IMR-90 (cell line): ENCODE measurements at regions not wholly inside any gene's neighbourhood (a gene's known extent, or its start where the extent isn't known, plus 50 kb on each side); places are given as distances from the start of the nearest gene placed in this dataset.
A peak's percentile ranks its signal among the peaks of the same experiment; 100 is the strongest.

ENCODE experiments used
- ATAC-seq: fragments of 200-7000 bp; cut with Tn5 transposase; 2 replicates; pipeline ENCODE4 v1.9.1; 2020; ENCODE audit warnings: low read depth, mild to moderate bottlenecking, moderate library complexity
- BruUV-seq: library from RNA; stranded (reverse); fragments of 400-500 nt; replicated peaks from 2 replicates; lab custom pipeline; 2021; lab: Mats Ljungman, UMichigan
- CTCF ChIA-PET: fragments of 300-600 bp; formaldehyde crosslinking; extraction: SDS; loops from one replicate; lab custom pipeline; 2021; ENCODE audit warnings: antibody characterized with exemption; lab: Yijun Ruan, JAX
- POLR2A ChIA-PET: fragments of 300-600 bp; sonication (Branson Sonifier 250); formaldehyde crosslinking; loops from one replicate; lab custom pipeline; 2022; ENCODE audit warnings: antibody characterized with exemption; ENCODE audit not compliant: unreplicated experiment; lab: Charles Lee
- DNase-seq: peaks from one replicate; pipeline ENCODE4 v3.0.0; 2013
- H2AFZ ChIP-seq: replicated peaks from 2 replicates; pipeline ENCODE3; 2013; ENCODE audit warnings: low read length, mild to moderate bottlenecking; ENCODE audit not compliant: poor library complexity
- H2AK5ac ChIP-seq: 2 replicates; pipeline ENCODE4 v1.6.1; 2013; ENCODE audit warnings: low read depth, low read length, inconsistent platforms
- H2AK9ac ChIP-seq: replicated peaks from 2 replicates; pipeline ENCODE3; 2013; ENCODE audit warnings: mild to moderate bottlenecking, low read depth, low read length, moderate library complexity; ENCODE audit not compliant: poor library complexity
- H2BK120ac ChIP-seq: 2 replicates; pipeline ENCODE4 v1.6.1; 2013; ENCODE audit warnings: low read depth, low read length, inconsistent platforms
- H2BK15ac ChIP-seq: 3 replicates; pipeline ENCODE4 v1.6.1; 2013; ENCODE audit warnings: low read depth, low read length, inconsistent platforms
- H2BK20ac ChIP-seq: 2 replicates; pipeline ENCODE4 v1.6.1; 2013; ENCODE audit warnings: low read depth, mild to moderate bottlenecking, inconsistent platforms, low read length, moderate library complexity
- H2BK5ac ChIP-seq: 2 replicates; pipeline ENCODE4 v1.6.1; 2013; ENCODE audit warnings: mild to moderate bottlenecking, low read depth, low read length, inconsistent platforms; ENCODE audit not compliant: poor library complexity, severe bottlenecking
- H3K14ac ChIP-seq: replicated peaks from 2 replicates; pipeline ENCODE4 v1.6.1; 2013; ENCODE audit warnings: low read depth, low read length, inconsistent platforms
- H3K18ac ChIP-seq: 2 replicates; pipeline ENCODE4 v1.6.1; 2013; ENCODE audit warnings: low read depth, low read length, control low read depth
- H3K23ac ChIP-seq: 2 replicates; pipeline ENCODE4 v1.6.1; 2013; ENCODE audit warnings: low read depth, low read length, inconsistent platforms
- H3K27ac ChIP-seq: 2 replicates; pipeline ENCODE4 v1.5.1; 2013; ENCODE audit warnings: mild to moderate bottlenecking, control low read depth, low read length; ENCODE audit not compliant: insufficient read depth
- H3K27me3 ChIP-seq: 2 replicates; pipeline ENCODE4 v1.6.1; 2013; ENCODE audit warnings: low read length; ENCODE audit not compliant: control insufficient read depth, insufficient read depth
- H3K36me3 ChIP-seq: 2 replicates; pipeline ENCODE4 v1.6.1; 2013; ENCODE audit warnings: low read length, mixed read lengths; ENCODE audit not compliant: control insufficient read depth, insufficient read depth
- H3K4ac ChIP-seq: 2 replicates; pipeline ENCODE4 v1.6.1; 2013; ENCODE audit warnings: low read depth, low read length, inconsistent platforms
- H3K4me1 ChIP-seq: 2 replicates; pipeline ENCODE4 v1.6.1; 2013; ENCODE audit warnings: low read length, mixed read lengths; ENCODE audit not compliant: control insufficient read depth, insufficient read depth
- H3K4me2 ChIP-seq: 2 replicates; pipeline ENCODE4 v1.6.1; 2013; ENCODE audit warnings: low read depth, mild to moderate bottlenecking, control low read depth, low read length, moderate library complexity
- H3K4me3 ChIP-seq: 2 replicates; pipeline ENCODE4 v1.5.1; 2013; ENCODE audit warnings: low read depth, mild to moderate bottlenecking, control low read depth, low read length, moderate library complexity; ENCODE audit not compliant: insufficient read depth
- H3K56ac ChIP-seq: 2 replicates; pipeline ENCODE4 v1.6.1; 2013; ENCODE audit warnings: low read length, inconsistent platforms; ENCODE audit not compliant: insufficient read depth; ENCODE audit errors: extremely low read depth
- H3K79me1 ChIP-seq, 2 experiments: 2 replicates each; pipeline ENCODE4 v1.6.1; 2013; ENCODE audit warnings: low read length in 2 of 2, inconsistent platforms in 1 of 2, low read depth in 1 of 2
- H3K9ac ChIP-seq: 2 replicates; pipeline ENCODE4 v1.6.1; 2013; ENCODE audit warnings: low read depth, low read length, control low read depth
- H3K9me1 ChIP-seq: 2 replicates; pipeline ENCODE4 v1.6.1; 2013; ENCODE audit warnings: low read length, inconsistent platforms; ENCODE audit not compliant: insufficient read depth
- H3K9me3 ChIP-seq: 2 replicates; pipeline ENCODE4 v1.6.1; 2013; ENCODE audit warnings: low read length; ENCODE audit not compliant: control insufficient read depth, insufficient read depth
- H4K20me1 ChIP-seq: 2 replicates; pipeline ENCODE4 v1.6.1; 2013; ENCODE audit warnings: low read length, inconsistent platforms; ENCODE audit not compliant: insufficient read depth
- H4K5ac ChIP-seq: 2 replicates; pipeline ENCODE4 v1.6.1; 2013; ENCODE audit warnings: mild to moderate bottlenecking, low read depth, low read length, control low read depth
- H4K8ac ChIP-seq, 2 experiments: 2 replicates each; pipeline ENCODE4 v1.6.1; 2013; ENCODE audit warnings: low read depth in 2 of 2, low read length in 2 of 2, control low read depth in 1 of 2, inconsistent platforms in 1 of 2
- H4K91ac ChIP-seq: 2 replicates; pipeline ENCODE4 v1.6.1; 2013; ENCODE audit warnings: low read depth, low read length, inconsistent platforms; ENCODE audit not compliant: insufficient read depth
- BHLHE40 ChIP-seq: fragments of 150-350 bp; IDR thresholded peaks from 2 replicates; pipeline ENCODE4 v1.6.1; 2016; ENCODE audit warnings: mild to moderate bottlenecking, low read depth, low read length
- CEBPB ChIP-seq: IDR thresholded peaks from 2 replicates; pipeline ENCODE4 v1.6.1; 2012; ENCODE audit warnings: low read depth, low read length, improper control_type of control experiment
- CHD1 ChIP-seq: IDR thresholded peaks from 2 replicates; pipeline ENCODE4 v1.6.1; 2012; ENCODE audit warnings: low read depth, low read length, improper control_type of control experiment
- CTCF ChIP-seq: conservative IDR thresholded peaks from 2 replicates; pipeline ENCODE4 v1.5.1; 2012; ENCODE audit warnings: mild to moderate bottlenecking, low read depth, low read length, improper control_type of control experiment
- ELK1 ChIP-seq: fragments of 150-350 bp; IDR thresholded peaks from 2 replicates; pipeline ENCODE4 v1.6.1; 2016; ENCODE audit warnings: low read depth, mild to moderate bottlenecking, low read length, moderate library complexity, borderline replicate concordance
- FOS ChIP-seq: fragments of 150-350 bp; IDR thresholded peaks from 2 replicates; pipeline ENCODE4 v1.6.1; 2016; ENCODE audit warnings: low read depth, low read length
- MAFK ChIP-seq: IDR thresholded peaks from 2 replicates; pipeline ENCODE4 v1.6.1; 2012; ENCODE audit warnings: low read depth, low read length, improper control_type of control experiment
- MAZ ChIP-seq: IDR thresholded peaks from 2 replicates; pipeline ENCODE4 v1.6.1; 2012; ENCODE audit warnings: low read depth, mild to moderate bottlenecking, low read length, improper control_type of control experiment, moderate library complexity, borderline replicate concordance
- MXI1 ChIP-seq: IDR thresholded peaks from 2 replicates; pipeline ENCODE4 v1.6.1; 2012; ENCODE audit warnings: low read depth, mild to moderate bottlenecking, low read length, moderate library complexity, borderline replicate concordance
- NFE2L2 ChIP-seq: fragments of 150-350 bp; IDR thresholded peaks from 2 replicates; pipeline ENCODE4 v1.6.1; 2016; ENCODE audit warnings: low read depth, mild to moderate bottlenecking, low read length
- POLR2A ChIP-seq: IDR thresholded peaks from 2 replicates; pipeline ENCODE4 v1.6.1; 2012; ENCODE audit warnings: mild to moderate bottlenecking, low read depth, low read length
- RAD21 ChIP-seq: IDR thresholded peaks from 2 replicates; pipeline ENCODE4 v1.6.1; 2012; ENCODE audit warnings: low read length, improper control_type of control experiment
- RCOR1 ChIP-seq: IDR thresholded peaks from 2 replicates; pipeline ENCODE4 v1.6.1; 2012; ENCODE audit warnings: mild to moderate bottlenecking, low read length, improper control_type of control experiment; ENCODE audit not compliant: insufficient replicate concordance
- RFX5 ChIP-seq: IDR thresholded peaks from 2 replicates; pipeline ENCODE4 v1.8.0; 2012; ENCODE audit warnings: low read depth, mild to moderate bottlenecking, low read length, moderate library complexity
- SMC3 ChIP-seq: fragments of 150-350 bp; IDR thresholded peaks from 2 replicates; pipeline ENCODE4 v1.6.1; 2016; ENCODE audit warnings: low read depth, mild to moderate bottlenecking, antibody characterized with exemption, low read length, moderate library complexity
- USF2 ChIP-seq: fragments of 150-350 bp; IDR thresholded peaks from 2 replicates; pipeline ENCODE4 v1.6.1; 2017; ENCODE audit warnings: mild to moderate bottlenecking, antibody characterized with exemption, low read length, low read depth
- WGBS, 2 experiments: methylation state at CpG; one replicate each; pipeline versions ENCODE4 v1.1.5 to v1.1.7; 2013; ENCODE audit warnings: missing lambda C conversion rate in 2 of 2; ENCODE audit not compliant: insufficient read length in 1 of 2; ENCODE audit errors: extremely low coverage in 2 of 2; 5-methylcytosine and 5-hydroxymethylcytosine counted together
- dilution Hi-C: fragments of 300-500 bp; cut with HindIII; formaldehyde crosslinking; loops from one replicate; pipeline ENCODE4 v1.14.3; 2018; ENCODE audit warnings: low sequenced_read_pairs; ENCODE audit not compliant: unreplicated experiment
- in situ Hi-C: fragments of 300-500 bp; cut with MboI; formaldehyde crosslinking; loops from 3 replicates; pipeline ENCODE4 v1.14.3; 2019; ENCODE audit warnings: low sequenced_read_pairs, inconsistent platforms, mixed read lengths
- intact Hi-C: fragments of 100-400 bp; cut with micrococcal nuclease; formaldehyde crosslinking; loops from 2 replicates; pipeline ENCODE4 v1.10.0; 2022

- Histone ChIP-seq H3K18ac (no peak overlapping the region), H2AK9ac (no peak overlapping the region), H2BK20ac (no peak overlapping the region), H2BK120ac (no peak overlapping the region), H3K4me1 (no peaks in the 10 kb centered on the region), H3K14ac (no peak overlapping the region), H4K20me1 (no peaks in the 10 kb centered on the region), H3K9me1 (no peaks in the 10 kb centered on the region), H3K27ac (no peak overlapping the region), H4K91ac (no peak overlapping the region), H4K8ac (no peak overlapping the region), H3K23ac (no peak overlapping the region), H3K9ac (no peak overlapping the region), H3K9me3 (no peaks in the 10 kb centered on the region), H3K4ac (no peak overlapping the region), H2BK5ac (no peak overlapping the region), H3K27me3 (peaks cover 14% of the 10 kb centered on the region), H2AFZ (no peak overlapping the region), H2BK15ac (no peak overlapping the region), H3K79me1 (no peaks in the 10 kb centered on the region), H4K5ac (no peak overlapping the region), H3K56ac (no peak overlapping the region), H3K4me3 (no peak overlapping the region), H2AK5ac (no peak overlapping the region), H3K36me3 (no peaks in the 10 kb centered on the region), H3K4me2 (no peak overlapping the region)
- DNase-seq (no peak), ATAC-seq (0 out of 2 replicates have a peak, but pooled peaks have one; percentile 15)
- dilution Hi-C loops (no loop called here), in situ Hi-C loops (loop anchor here (25.0 kb wide), 1 partner anchor 575 kb away; no protein-coding TSS in a partner anchor), intact Hi-C loops (no loop called here)
- 83% methylated on average over 1 of the region's 7 CpGs; no CpG with 5 or more reads in 1 of the 2 experiments for WGBS, 2 experiments
- no TSS peak for BruUV-seq
- TF ChIP-seq CEBPB (no peak), RAD21 (no peak), MXI1 (no peak), MAFK (no peak), CTCF (no peak), NFE2L2 (no peak), ELK1 (no peak), RFX5 (no peak), FOS (no peak), USF2 (no peak), POLR2A (no peak), SMC3 (no peak), MAZ (no peak), BHLHE40 (no peak), RCOR1 (no peak), CHD1 (no peak)
- POLR2A ChIA-PET, result no interaction called here
- CTCF ChIA-PET, result no interaction called here
These were observed 64.5 kb upstream of the NFE2L3 start for GRCh38 chr7:26087321-26088091.
